DND-41 (cell line): ENCODE measurements at regions not wholly inside any gene's neighbourhood (a gene's known extent, or its start where the extent isn't known, plus 50 kb on each side); places are given as distances from the start of the nearest gene placed in this dataset.

Experiments
- EZH2 ChIP-seq: IDR thresholded peaks from 3 replicates; pipeline ENCODE4 v1.6.1; 2012; ENCODE audit warnings: borderline replicate concordance, low read depth, mild to moderate bottlenecking, moderate library complexity, low read length, inconsistent platforms; ENCODE audit not compliant: severe bottlenecking
- TF ChIP-seq, protein P1 (sequence below): IDR thresholded peaks from 2 replicates; pipeline ENCODE4 v1.5.1; 2012; ENCODE audit warnings: borderline replicate concordance, low read length, moderate library complexity, mild to moderate bottlenecking; ENCODE audit not compliant: poor library complexity, severe bottlenecking; ENCODE audit errors: extremely low read depth

DNA sequence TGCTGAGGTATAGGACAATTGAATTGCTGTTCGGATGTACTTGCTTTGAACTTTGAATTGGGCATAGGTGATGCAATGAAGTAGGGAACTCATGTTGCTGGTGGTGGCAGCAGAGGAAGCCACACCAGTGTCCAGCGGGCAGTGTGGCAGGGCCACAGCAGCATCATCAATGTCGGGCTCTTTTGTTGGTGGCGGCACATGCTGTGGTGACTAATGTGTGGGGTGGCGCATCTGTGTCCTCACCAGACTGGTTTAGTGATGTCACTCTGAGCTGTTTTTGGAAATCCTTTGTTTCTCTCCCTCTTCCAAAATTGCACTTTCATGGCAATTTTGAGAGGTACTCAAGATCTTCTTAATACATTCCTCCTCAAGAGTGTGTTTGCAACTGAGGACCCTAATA lies 187.6 kb downstream of the ETNK1 start:
- TF ChIP-seq EZH2 = no peak
- TF ChIP-seq, protein P1, sequence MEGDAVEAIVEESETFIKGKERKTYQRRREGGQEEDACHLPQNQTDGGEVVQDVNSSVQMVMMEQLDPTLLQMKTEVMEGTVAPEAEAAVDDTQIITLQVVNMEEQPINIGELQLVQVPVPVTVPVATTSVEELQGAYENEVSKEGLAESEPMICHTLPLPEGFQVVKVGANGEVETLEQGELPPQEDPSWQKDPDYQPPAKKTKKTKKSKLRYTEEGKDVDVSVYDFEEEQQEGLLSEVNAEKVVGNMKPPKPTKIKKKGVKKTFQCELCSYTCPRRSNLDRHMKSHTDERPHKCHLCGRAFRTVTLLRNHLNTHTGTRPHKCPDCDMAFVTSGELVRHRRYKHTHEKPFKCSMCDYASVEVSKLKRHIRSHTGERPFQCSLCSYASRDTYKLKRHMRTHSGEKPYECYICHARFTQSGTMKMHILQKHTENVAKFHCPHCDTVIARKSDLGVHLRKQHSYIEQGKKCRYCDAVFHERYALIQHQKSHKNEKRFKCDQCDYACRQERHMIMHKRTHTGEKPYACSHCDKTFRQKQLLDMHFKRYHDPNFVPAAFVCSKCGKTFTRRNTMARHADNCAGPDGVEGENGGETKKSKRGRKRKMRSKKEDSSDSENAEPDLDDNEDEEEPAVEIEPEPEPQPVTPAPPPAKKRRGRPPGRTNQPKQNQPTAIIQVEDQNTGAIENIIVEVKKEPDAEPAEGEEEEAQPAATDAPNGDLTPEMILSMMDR = no peak
